Neural progenitor cell (in vitro differentiated cells): ENCODE measurements at regions not wholly inside any gene's neighbourhood (a gene's known extent, or its start where the extent isn't known, plus 50 kb on each side); places are given as distances from the start of the nearest gene placed in this dataset.

ENCODE experiments used
- CTCF ChIP-seq: fragments of 200-600 bp; sonication (generic); IDR thresholded peaks from 2 replicates; pipeline ENCODE4 v1.5.1; 2017; ENCODE audit warnings: antibody characterized with exemption, mild to moderate bottlenecking
- EZH2 ChIP-seq: fragments of 200-600 bp; sonication (generic); IDR thresholded peaks from 2 replicates; pipeline ENCODE4 v1.6.1; 2017; ENCODE audit warnings: antibody characterized with exemption, mild to moderate bottlenecking, moderate library complexity

GRCh38 chrX:13094374-13094773 lies 50.0 kb upstream of the FAM9C start:
- no peak for TF ChIP-seq CTCF
- no peak for TF ChIP-seq EZH2
